HFF-Myc (cell line): ENCODE measurements at regions not wholly inside any gene's neighbourhood (a gene's known extent, or its start where the extent isn't known, plus 50 kb on each side); places are given as distances from the start of the nearest gene placed in this dataset.

Experiments used
- DNase-seq: peaks from one replicate; pipeline ENCODE4 v3.0.0-alpha.2; 2011; ENCODE audit warnings: low read depth; ENCODE audit errors: extremely low read depth
- H3K4me3 ChIP-seq: replicated peaks from 2 replicates; pipeline ENCODE4 v1.5.1; 2011; ENCODE audit warnings: low read depth, mild to moderate bottlenecking, control low read depth, low read length
- CTCF ChIP-seq: IDR thresholded peaks from 2 replicates; pipeline ENCODE4 v1.5.1; 2012; ENCODE audit warnings: mild to moderate bottlenecking, low read depth, low read length, control low read depth; ENCODE audit errors: missing control alignments

- no peak for DNase-seq
- no peak overlapping the region for H3K4me3 ChIP-seq
- no peak for TF ChIP-seq CTCF
These were observed 599.2 kb upstream of the CDH6 start for GRCh38 chr5:30594331-30594730.

DNA sequence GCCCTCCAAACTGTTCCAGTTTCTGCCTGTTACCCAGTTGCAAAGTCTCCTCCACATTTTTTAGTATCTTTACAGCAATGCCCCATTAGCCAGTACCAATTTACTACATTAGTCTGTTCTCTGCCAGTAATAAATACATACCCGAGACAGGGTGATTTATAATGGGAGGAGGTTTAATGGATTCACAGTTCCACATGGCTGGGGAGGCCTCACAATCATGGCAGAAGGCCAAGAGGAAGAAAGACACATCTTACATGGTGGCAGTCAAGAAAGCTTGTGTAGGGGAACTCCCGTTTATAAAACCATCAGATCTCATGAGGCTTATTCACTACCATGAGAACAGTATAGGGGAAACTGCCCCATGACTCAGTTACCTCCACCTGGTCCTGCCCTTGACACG is 600.7 kb upstream of the CDH6 start:
- DNase-seq: no peak
- no peak for TF ChIP-seq CTCF
- H3K4me3 ChIP-seq: no peak overlapping the region

DNA sequence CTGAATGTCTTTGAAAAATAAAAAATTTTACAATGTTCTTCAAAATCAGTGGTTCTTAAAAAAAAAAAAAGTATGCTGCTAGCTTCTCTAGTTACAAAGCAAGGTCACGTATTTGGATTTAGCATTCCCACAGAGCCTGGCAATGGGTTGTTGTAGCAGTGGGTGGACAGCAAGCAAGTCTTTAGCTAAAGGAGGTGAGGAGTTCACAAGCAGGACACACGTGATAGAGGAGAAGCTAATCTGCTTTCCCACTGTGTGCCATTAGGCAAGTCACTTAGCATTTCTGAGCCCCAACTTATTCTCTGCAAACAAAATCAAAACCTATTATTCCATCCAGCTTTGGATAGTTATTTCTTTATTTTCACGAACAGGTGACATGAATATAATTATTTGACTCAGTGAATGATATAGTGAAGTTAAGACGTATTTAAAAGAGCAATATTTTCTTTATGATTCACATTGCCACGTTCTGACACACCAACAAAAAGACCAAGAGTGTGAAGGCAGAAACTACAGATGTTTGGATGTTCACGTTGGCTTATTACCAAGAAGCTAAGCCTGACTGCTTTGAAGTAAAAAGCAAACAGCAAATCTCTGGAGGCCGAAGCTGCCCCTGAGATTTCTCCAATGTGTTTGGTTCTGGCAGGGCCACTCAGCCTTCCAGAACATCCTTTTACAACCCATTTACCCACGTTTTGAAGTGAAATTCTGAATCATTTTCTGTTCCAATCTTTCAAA is 612.1 kb upstream of the CDH6 start:
- H3K4me3 ChIP-seq: no peak overlapping the region
- TF ChIP-seq CTCF: no peak
- DNase-seq: no peak

- no peak overlapping the region for H3K4me3 ChIP-seq
- no peak for DNase-seq
- TF ChIP-seq CTCF: no peak
These were observed 618.7 kb upstream of the CDH6 start for GRCh38 chr5:30574761-30575160.

DNA sequence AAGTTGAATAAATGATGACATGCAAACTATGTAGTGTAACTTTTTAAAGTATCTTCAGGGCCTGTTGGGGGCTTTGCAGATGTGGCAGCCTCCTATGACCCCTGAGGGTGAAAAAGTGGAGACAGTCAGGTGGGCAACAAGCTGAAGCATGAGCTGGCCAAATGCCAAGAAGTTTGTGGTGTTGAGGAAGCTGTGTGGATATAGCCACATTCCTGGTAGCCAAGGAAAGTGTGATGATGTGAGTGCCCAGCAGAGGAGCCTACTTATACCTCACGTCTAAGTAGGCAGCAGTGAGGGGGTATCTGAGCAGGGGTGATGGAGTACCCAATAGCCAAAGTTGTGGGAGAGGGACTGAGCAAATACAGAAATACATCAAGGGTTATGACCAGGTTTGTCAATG is 621.2 kb upstream of the CDH6 start:
- no peak for TF ChIP-seq CTCF
- H3K4me3 ChIP-seq: no peak overlapping the region
- no peak for DNase-seq

DNA sequence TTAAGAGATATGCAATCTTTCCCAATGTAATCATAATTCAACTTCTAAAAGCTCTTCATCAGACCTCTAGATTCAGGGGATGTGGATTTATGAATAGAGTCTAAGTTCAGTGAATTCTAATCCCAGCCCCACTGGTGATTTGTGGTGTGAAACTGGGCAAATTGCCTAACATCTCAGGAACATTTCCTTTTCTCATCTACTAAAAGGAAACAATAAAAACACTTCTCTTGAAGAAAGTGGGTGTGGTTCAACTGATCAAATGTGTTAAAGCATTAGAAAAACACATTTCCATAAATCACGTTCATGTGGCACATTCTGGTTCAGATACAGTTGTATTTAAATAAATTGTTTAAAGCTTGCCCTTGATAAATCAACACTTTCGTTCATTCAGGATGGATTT is 631.7 kb upstream of the CDH6 start:
- no peak for TF ChIP-seq CTCF
- H3K4me3 ChIP-seq: no peak overlapping the region
- no peak for DNase-seq

DNA sequence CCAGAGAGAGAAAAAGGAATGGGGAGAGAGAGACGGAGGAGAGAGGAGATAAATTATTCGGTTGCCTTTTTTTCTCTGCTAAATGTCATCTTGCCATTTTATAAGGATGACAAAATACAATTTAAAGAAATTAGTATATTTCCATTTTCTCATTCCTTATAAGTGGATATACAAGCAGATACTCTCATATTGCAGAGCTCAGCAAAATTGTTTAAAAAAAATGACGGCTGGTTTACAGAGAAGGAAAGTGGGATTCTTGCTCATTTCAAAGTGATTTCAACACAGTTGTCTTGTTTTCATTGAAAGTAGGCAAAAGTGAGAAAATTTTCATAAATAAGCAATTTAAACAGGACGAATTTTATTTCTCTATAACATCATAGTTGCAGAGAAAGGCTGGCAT is 641.9 kb upstream of the CDH6 start:
- no peak for TF ChIP-seq CTCF

More for the DNA sequence above, 641.9 kb upstream of the CDH6 start:
- H3K4me3 ChIP-seq: no peak overlapping the region
- no peak for DNase-seq
